Effector CD8-positive, alpha-beta T cell (primary cell): ENCODE measurements at regions not wholly inside any gene's neighbourhood (a gene's known extent, or its start where the extent isn't known, plus 50 kb on each side); places are given as distances from the start of the nearest gene placed in this dataset.

ENCODE experiments used
- DNase-seq: peaks from one replicate; lab custom pipeline; 2025; lab: John Stamatoyannopoulos, UW

DNA sequence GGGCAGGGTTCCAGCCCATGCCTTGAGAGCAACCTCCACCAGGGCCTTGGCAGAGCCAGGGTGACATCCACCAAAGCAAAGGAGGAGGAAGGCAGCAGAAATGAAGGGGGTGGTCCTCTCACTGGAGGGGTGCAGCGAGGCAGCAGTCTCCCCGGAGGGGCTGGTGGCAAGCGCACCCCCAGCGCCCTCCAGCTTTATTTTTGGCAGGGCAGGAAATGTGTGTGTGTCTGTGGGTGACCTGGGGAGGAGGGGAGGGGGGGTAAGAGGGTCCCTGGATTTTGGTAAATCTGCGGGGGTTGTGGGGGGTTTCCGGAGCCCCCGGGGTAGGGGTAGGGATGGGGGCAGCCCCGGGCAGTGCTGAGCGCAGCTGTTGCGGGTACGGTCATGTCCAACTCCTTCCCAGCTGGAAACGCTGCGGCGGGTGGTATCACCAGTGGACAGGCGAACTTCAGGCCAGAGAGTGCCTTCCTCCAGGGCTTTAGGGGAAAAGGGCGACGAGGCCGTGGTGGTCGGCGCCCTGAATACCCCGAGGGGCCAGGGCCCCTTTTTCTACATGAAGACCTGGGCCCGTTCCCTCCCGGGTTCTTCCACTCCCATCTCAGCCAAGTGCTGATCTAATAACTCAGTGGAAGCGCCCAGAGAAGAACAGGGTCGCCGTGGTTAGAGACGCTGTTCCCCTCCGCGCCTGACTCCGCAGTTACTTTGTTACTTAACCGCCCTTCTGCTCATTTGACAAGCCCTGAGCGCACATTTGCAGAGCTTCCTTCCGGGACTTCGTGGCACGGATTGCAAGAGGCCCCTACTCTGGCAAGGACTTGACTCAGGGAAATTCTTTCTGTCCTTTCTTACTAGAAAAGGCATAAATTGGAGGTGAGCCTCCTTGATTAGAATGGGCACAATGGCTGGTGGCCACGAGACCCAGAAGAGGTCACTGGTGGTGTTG is 55.2 kb downstream of the FOS start:
- DNase-seq: peak; percentile 33

- DNase-seq: no peak
Measured at GRCh38 chr14:75334549-75335051, 56.0 kb downstream of the FOS start.

DNA sequence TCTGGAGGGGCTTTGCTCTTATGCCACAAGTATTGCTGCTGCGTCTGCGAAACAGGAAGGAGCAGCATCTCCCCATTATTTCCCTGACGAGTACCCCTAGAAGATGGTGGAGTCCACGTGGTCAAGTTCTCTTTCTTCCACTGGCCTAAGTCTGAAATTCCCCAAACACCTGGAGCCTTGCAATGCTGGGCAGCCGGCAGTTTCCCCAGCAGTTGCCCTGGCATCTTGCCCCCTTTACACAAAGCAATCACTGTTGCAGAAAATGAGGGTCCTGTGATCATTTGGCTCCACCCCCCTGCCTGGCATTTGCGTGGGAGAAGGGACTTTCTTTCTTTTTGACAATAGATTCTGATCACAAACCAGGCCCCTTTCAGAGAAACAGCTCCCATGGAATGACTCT is 56.9 kb downstream of the FOS start:
- no peak for DNase-seq

DNA sequence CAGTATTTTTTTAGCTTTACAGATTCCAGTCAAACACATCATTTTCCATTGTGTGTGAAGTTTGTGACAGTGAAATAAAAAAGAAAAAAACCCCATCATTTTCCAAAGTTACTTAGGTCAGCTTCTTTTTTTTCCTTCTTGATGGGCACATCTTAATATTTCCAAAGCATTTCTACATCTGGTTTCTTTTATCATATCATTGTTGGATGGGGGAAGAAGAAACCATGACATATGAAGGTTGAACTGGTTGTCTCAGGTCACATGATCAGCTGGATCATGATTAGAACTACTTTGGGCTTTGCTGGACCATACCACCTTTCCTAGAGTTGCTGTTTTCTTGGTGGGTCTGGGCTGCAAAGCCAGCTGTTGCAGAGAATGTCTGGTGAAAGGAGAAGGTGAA is 59.8 kb downstream of the FOS start:
- DNase-seq: no peak

DNA sequence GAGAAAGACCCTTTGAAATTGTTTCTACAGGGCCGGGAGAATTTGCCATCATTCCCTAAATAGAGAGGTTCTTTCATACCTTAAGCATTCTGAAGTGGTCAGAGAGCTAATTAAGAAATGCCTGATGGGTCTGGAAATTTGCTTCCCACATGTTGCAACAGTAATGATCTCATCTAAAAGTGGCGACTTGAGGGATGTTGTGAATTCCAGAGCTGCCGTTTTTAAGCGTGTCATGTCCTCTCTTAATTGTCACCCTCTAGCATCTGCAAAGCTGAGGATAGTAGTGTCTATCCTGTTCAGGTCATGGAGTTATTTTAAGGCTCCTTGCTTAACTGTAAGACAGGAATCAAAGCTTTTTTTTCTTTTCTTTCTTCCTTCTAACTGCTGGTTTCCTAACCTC is 60.4 kb downstream of the FOS start:
- DNase-seq: no peak

DNA sequence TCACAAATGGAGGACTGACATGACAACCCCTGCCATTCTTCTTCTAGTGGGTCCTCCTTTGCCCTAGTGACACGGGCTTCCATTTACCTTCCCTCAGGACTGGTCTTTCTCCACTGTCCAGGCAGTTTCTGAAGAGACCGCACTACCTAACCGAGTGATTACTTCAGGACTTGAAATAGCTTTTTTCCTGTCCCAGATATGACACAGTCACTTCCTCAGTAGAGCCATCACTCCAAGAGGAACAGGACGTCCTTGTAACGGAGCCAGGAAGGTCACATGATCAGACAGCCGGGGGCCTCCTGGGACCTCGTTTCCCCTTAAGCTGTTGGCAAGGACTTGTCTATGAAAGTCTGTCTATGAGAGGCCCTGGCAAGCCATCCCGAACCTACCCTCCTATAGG is 62.3 kb downstream of the FOS start:
- DNase-seq: no peak

DNA sequence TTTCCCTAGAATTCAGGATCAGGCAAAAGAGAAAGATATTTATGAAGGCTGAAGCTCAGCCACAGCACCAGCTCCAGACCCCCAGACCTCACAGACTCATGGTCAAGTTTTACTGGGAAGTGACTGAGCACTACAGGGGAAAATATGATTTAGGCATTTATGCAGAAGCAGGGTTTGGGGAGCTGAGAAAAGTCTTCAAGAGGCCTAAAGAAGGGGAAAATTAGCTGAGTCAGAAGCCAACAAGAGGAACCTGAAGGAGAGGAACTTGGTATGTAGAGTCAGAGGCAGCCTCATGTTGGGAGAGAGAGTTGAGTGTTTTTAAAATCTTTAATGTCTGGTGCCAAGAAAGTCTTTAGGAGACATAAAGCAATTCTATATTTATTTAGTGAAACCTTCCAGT is 63.0 kb downstream of the FOS start:
- DNase-seq: no peak

DNA sequence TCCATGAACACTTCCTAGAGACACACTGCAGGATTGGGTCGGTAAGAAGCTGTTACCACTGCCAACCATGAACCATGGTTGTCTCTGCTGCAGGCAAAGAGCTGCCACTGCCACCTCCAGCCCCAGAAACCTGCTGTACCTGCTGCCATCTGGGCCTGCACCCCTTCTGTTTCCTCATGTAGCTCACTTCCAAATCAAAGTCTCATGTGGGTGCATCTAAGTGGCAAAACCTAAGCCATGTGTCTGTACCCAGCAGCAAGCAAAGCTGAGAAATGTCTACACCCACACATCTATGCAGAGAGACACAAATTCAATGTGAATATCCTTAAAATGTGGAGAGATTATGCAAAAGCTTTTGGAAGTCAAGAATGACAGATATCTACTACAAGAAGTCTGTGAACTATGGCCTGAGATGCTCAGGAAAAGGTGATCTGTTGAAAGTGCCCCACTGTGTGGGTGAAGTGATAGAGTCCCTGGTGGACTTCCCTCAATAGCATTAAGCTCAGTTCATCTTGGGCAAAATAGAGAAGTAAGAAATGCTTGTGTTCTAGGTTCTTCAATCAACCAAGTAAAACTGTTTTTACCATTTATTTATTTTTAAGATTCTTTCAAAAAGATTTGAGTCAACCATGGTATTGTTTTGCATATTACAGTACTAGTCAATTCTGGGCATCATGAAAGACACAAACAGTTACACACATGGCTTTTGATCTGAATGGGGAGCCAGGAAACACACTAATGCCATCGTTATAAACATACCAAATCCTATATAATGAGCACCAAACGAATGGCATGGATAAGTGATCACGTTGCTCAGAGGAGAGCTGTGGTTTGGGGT is 64.4 kb downstream of the FOS start:
- no peak for DNase-seq

DNA sequence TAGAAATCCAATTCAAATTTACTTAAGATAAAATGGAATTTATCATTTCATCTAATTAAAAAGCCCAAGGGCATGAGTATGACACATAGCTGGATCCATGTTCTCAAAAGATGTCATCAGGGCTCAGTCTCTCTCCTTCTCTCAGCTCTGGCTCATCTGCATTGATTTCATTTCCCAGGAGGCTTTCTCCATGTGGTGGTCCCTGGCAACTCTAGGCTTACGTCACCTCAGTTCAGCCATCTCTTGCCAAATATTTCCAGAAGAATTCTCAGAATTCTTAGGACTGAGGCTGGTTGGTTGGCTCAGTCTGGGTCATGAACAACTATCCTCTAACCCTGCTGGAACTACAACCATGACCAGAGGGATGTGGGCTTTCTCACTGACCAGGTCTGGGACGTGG is 65.3 kb downstream of the FOS start:
- no peak for DNase-seq

- DNase-seq: no peak
Measured at GRCh38 chr14:75344411-75344810, 65.8 kb downstream of the FOS start.

DNA sequence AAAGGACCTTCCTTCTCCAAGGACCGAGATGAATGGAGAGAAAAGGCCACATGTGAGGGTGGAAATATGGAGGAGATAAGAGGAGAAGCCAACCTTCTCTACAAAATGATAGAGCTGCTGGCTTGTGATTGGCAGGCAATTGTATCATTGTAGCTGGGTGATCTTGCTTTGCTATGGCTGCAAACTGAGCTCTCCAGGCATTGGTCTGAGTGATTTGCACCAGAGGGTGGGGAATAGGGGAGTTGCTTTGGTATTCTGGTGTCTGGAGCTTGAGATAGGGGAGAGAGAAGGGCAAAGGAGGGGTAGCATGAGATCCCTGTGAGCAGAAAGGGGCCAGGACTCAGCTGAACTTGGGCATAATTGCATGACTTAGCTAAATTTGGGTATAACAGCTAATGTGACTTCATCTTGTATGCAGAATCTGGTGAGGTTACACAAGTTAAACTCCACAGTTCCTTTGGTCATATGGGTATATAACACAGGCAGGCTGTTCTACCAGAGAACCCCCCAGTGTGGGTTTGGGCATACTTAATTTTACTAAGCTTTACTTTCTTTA is 72.0 kb downstream of the FOS start:
- no peak for DNase-seq

GRCh38 chr14:75359098-75359497 is 68.7 kb upstream of the JDP2 start:
- no peak for DNase-seq

DNA sequence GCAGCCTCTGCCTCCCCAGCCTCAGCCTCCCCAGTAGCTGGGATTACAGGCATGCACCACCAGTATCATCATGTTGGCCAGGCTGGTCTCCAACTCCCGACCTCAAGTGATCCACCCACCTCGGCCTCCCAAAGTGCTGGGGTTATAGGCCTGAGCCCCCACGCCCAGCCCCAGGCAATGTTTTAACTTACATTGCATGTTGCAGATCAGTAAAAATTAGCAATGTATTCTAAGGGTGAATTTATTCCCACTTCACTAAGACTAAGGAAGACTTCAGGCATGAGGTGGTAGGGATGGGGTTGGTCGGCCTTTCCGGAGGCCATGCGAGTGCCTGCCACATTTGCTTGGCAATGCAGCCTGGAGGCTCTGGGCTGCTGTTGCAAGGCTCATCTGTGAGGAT is 66.8 kb upstream of the JDP2 start:
- no peak for DNase-seq

- DNase-seq: no peak
Measured at GRCh38 chr14:75361751-75362433, 65.9 kb upstream of the JDP2 start.

- no peak for DNase-seq
Measured at GRCh38 chr14:75363130-75363529, 64.7 kb upstream of the JDP2 start.

GRCh38 chr14:75363570-75364227 is 64.1 kb upstream of the JDP2 start:
- no peak for DNase-seq

- no peak for DNase-seq
Measured at GRCh38 chr14:75365116-75365515, 62.7 kb upstream of the JDP2 start.

DNA sequence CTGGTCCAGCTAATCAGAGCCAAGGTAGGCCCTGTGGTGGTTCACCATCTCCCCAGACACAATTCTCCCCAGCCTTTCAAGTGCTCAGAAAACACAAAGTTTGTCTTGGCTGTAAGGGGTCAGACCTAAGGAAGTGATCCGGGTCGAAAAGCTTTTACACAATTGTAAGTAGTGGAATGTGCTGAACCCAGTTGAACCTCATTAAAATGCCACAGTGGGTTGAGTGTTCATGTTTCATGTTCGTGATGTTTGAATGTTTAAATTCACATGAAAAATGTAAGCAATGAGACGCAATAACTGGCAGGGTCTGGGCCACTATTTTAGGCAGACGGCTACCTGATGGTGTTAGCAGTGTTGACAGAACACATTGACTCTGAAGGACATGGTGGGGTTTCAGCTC is 60.9 kb upstream of the JDP2 start:
- no peak for DNase-seq

DNA sequence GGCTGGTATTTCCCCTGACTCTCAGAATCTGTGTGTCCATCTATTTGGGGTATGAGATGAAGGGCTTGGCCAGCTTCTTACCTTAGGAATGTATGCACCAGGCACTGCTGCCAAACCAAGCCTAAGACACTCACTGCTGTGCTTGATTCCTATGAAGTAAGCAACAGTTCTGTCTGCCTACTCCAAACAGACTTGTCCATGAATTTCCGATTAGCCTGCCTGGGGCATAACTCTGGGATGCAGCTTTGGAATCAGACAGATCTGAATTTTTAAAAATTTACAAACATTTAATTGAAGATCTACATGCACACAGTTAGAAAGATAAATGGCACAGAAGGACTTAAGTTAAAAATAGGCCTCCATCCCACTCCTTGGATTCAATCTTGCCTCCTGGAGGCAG is 59.5 kb upstream of the JDP2 start:
- no peak for DNase-seq

GRCh38 chr14:75369506-75369905 is 58.3 kb upstream of the JDP2 start:
- DNase-seq: no peak

DNA sequence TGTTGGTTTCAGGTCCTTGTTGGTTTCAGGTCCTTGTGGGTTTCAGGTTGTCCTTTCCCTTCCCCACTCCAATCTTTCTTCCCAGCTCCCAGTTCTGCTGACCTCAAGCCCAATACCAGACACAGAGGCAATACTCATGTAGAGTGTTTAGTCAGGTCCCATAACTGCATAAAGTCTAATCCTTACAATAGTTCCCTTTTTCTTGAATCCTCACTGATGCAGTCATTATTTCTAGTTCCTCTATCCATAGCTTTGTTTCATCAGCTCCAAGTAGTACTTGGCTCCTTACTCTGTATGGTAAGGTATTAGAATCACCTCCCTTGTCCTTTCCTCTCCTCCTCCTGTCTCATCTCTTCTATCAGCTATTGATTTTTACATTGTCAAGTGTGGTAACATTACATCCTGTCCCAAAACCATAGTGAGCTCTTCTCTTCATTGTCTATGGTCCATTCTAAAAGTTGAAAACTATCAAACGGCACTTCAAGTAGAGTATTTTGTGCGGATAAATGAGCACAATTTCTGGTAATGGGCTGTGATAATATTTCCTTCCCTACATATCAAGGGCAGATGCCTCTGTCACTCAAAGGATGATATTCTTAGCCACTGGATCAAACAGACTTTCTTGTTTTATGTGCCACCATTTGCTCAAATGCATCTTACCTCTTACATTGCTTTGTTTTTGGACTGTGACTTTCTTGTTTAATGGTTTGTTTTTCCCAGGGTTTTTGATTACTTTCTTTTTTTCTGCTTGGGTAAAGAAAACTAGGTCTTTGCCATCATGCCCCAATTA is 57.2 kb upstream of the JDP2 start:
- DNase-seq: no peak
